ENCODE measurements at regions not wholly inside any gene's neighbourhood (a gene's known extent, or its start where the extent isn't known, plus 50 kb on each side); places are given as distances from the start of the nearest gene placed in this dataset.
"Not testable (repeated sequence)": the region's sequence is repeated elsewhere in the genome, so short reads cannot be mapped to it uniquely, and the experiment has no call there.

DNA sequence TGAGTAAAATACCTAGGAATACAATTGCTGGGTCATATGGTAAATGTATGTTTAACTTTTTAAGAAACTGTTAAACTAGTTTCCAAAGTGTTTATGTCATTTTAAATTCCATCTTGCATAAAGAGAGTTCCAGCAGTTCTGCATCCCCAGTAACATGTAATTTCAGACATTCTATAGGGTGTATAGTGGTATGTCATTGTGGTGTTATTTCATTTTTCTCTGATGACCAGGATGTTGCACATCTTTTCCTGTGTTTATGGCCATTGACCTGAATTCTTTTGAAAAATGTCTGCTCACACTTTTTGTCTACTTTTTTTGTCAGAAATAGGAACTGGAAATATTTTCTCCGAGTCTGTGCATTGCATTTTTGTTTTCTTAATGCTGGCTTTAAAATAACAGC, 128.9 kb downstream of the TMEM200A start:
- ATAC-seq (no peak), DNase-seq (no peak)
- intact Hi-C loops (cut with micrococcal nuclease), result no loop called here

DNA sequence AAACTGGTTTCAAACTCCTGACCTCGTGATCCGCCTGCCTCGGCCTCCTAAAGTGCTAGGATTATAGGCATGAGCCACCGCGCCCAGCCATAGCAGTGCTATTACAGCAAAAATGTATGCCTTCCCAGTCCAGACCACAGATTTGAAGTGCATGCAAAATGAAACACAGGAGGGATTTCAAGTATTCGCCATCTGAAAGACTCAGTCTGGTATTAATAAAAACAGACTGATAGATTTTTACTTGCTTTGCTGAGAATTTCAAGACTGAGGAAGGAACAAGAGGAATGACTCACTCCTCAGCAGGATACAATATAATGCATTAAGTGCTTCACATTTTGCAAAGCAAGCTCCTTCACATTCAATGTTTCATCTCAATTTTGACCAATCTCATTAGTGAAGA, 134.9 kb downstream of the TMEM200A start:
- DNase-seq (no peak), ATAC-seq (no peak)
- intact Hi-C loops (cut with micrococcal nuclease), result no loop called here

DNA sequence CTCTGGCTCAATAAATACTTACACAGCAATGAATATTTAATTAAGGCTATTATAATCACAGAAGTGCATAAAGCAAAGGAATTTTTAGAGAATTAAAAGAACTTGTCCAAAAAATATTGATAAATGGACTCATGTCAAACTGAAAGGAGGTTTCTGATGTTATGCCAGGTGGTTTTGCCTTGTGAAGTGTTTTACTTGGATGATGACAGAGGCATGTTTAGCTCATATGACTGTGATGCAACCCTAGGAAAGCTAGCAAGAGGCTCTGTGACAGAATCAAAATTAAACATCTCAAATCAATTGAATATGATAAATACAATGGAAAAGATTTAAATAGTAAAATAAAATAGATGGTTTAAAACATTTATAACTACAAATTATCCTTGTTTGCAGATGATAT, 137.3 kb downstream of the TMEM200A start:
- DNase-seq, result no peak
- intact Hi-C loops (cut with micrococcal nuclease), result no loop called here
- no peak for ATAC-seq

GRCh38 chr6:130505808-130506598, 140.2 kb downstream of the TMEM200A start:
- no peak for ATAC-seq
- intact Hi-C loops (cut with micrococcal nuclease), result no loop called here
- no peak for DNase-seq

DNA sequence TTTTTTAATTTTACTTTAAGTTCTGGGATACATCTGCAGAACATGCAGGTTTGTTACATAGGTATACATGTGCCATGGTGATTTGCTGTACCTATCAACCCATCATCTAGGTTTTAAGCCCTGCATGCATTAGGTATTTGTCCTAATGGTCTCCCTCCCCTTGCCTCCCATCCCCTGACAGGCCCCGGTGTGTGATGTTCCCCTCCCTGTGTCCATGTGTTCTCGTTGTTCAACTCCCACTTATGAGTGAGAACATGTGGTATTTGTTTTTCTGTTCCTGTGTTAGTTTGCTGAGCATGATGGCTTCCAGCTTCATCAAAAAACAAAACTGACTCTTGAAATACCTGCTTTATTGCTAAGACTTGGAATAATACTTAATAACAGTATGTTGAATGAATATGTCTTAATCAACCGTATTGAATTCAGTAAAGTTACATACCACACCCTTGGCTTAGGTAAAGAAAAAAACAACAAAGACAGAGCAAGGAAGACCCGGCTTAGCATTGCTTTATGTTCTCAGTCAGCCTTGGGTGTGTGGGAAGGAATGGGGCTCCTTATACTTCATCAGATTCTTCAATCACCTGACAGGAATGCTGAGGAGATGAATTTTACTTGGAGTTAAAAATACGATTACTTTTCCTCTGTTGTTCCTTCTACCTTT, 141.3 kb downstream of the TMEM200A start:
- DNase-seq; ATAC-seq; intact Hi-C loops (cut with micrococcal nuclease): not testable (repeated sequence)

DNA sequence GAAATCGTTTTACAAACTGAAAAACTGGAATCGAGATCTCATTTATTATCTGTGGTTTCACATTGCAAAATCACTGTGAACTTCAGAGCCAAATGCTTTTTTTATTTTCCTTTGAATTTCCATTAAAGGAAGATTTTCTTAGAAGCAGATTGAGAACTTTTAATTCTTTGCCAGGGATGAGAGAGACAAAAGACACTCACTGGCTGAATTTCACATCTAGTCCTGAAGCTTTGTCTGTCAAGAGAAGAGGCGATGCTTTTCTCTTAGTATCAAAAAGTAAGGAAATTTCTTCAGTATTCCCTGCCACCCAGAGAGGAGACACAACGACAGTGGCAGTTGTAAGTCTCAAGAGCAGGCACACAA, 141.8 kb downstream of the TMEM200A start:
- ATAC-seq (no peak), DNase-seq (no peak)
- intact Hi-C loops (cut with micrococcal nuclease), result no loop called here

DNA sequence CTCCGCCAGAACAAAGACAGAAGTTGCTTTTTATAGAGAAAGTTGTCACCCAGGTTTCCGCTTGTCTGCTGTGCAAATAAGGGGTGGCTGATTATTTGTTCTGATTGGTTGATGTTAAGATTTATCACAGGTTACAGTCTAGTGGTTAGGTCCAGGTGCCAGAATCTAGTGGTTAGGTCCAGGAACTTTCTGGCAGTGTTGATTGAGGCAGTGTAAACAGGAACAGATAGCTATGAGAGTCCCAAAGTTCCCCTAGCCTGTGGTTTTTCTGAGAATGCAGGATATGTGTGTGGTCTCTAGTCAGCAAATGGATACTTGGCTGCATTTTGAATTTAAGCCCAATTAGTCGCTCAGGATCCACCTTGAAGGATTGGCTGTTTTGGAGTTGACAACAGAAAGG, 148.0 kb downstream of the TMEM200A start:
- ATAC-seq, result no peak
- intact Hi-C loops (cut with micrococcal nuclease), result no loop called here

GRCh38 chr6:130514712-130515111, 148.9 kb downstream of the TMEM200A start:
- DNase-seq (no peak), ATAC-seq (no peak)
- intact Hi-C loops (cut with micrococcal nuclease), result no loop called here

More for the DNA sequence above, 148.0 kb downstream of the TMEM200A start:
- no peak for DNase-seq

GRCh38 chr6:130515306-130515705, 149.5 kb downstream of the TMEM200A start:
- intact Hi-C loops (cut with micrococcal nuclease), result no loop called here
- DNase-seq (no peak), ATAC-seq (no peak)

GRCh38 chr6:130516604-130517003, 150.8 kb downstream of the TMEM200A start:
- ATAC-seq, result no peak
- DNase-seq, result no peak
- intact Hi-C loops (cut with micrococcal nuclease), result no loop called here

GRCh38 chr6:130517444-130517931, 151.7 kb downstream of the TMEM200A start:
- ATAC-seq (no peak), DNase-seq (no peak)
- intact Hi-C loops (cut with micrococcal nuclease), result no loop called here

- intact Hi-C loops (cut with micrococcal nuclease), result no loop called here
- no peak for DNase-seq
These were observed 152.8 kb downstream of the TMEM200A start for GRCh38 chr6:130518588-130518987.

DNA sequence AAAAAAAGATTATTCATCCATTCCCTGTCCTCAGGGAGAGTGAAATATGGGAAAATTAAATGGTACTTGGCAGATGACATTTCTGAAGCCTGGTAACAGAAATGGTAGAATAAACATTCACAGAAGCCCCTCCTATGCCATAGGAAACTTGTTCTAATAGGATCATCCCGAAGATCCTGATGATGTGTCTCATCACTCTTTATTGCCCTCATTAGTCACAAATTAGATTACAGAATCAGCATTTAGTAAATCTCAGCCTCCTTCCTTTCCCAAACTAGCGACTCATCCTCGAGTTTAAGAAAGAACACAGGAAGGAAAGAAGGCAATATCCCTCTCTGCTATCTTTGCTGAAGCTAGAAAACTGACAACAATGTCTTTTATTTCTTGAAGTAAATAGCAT, 154.4 kb downstream of the TMEM200A start:
- ATAC-seq (no peak), DNase-seq (no peak)
- intact Hi-C loops (cut with micrococcal nuclease), result no loop called here

More at GRCh38 chr6:130518588-130518987, 152.8 kb downstream of the TMEM200A start:
- no peak for ATAC-seq

DNA sequence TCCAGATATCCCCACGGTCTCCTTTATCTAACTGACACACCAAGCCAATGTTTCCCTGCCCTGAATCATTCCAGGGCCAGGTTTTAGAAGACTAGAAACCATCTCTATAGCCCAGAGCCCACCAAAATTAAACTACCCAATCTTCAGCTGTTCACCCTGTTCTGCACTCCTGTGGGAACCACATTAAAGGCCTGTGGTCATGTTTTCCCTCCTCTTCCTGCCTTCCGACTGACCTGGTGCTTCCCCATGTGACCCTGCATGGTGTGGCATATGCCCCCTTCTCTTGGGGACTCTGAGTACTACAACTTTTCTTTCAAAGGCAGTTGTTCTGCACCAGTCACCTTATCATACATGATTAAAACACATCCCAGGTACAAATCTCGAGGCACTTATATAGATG, 155.0 kb downstream of the TMEM200A start:
- ATAC-seq, result no peak

GRCh38 chr6:130524552-130524951, 158.7 kb downstream of the TMEM200A start:
- intact Hi-C loops (cut with micrococcal nuclease), result no loop called here
- DNase-seq, result no peak
- ATAC-seq, result no peak

More for the DNA sequence above, 155.0 kb downstream of the TMEM200A start:
- DNase-seq, result no peak
- intact Hi-C loops (cut with micrococcal nuclease), result no loop called here

GRCh38 chr6:130525408-130525807, 159.6 kb downstream of the TMEM200A start:
- no peak for DNase-seq
- intact Hi-C loops (cut with micrococcal nuclease), result no loop called here
- ATAC-seq, result no peak

- DNase-seq (no peak), ATAC-seq (no peak)
- intact Hi-C loops (cut with micrococcal nuclease), result no loop called here
These were observed 160.6 kb downstream of the TMEM200A start for GRCh38 chr6:130526466-130526865.

- intact Hi-C loops (cut with micrococcal nuclease), result no loop called here
- DNase-seq, result no peak
- ATAC-seq, result no peak
These were observed 161.4 kb downstream of the TMEM200A start for GRCh38 chr6:130527173-130527572.

GRCh38 chr6:130529569-130530149, 163.8 kb downstream of the TMEM200A start:
- DNase-seq (no peak), ATAC-seq (no peak)
- intact Hi-C loops (cut with micrococcal nuclease), result no loop called here

DNA sequence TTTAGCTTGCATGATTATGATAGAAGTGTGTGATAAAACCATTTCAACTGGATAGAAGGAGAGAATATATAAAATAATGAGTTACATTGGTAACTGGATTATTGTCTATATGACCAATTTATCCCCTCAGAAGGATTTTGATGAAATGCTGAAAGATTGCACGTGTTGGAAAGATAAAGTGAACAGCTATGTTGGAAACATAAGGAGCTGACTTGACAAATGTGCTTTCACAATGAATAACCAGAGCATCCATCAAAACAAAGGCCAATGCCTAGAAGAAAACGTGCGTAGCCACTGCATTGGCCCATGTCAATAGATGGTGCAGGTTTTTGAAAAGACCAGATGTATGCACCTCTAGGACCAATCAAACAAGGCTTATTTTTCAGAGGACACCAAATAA, 168.8 kb downstream of the TMEM200A start:
- intact Hi-C loops (cut with micrococcal nuclease), result no loop called here
- no peak for ATAC-seq

More for the DNA sequence above, 168.8 kb downstream of the TMEM200A start:
- DNase-seq, result no peak

All from left ventricle myocardium superior (tissue), 1 donor.